ENCODE measurements at regions not wholly inside any gene's neighbourhood (a gene's known extent, or its start where the extent isn't known, plus 50 kb on each side); places are given as distances from the start of the nearest gene placed in this dataset.

DNA sequence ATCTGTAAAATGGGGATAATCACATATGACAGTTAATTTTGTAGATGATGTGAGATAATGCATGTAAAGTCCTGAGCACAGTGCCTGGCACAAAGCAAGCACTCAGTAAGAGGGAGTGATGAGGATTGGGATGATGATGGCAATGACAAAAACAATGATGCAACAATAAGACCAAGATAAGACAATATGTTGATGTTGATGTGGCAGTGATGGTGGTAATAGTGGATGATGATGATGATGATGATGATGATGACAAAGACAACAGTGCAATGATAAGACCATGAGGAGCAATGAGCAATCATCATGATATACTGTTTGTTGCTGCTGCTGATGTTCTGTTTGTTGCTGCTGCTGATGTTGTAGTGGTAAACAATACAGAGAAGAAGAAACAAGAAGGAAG is 344.1 kb downstream of the NPIPA8 start:
- TF ChIP-seq, protein P1, sequence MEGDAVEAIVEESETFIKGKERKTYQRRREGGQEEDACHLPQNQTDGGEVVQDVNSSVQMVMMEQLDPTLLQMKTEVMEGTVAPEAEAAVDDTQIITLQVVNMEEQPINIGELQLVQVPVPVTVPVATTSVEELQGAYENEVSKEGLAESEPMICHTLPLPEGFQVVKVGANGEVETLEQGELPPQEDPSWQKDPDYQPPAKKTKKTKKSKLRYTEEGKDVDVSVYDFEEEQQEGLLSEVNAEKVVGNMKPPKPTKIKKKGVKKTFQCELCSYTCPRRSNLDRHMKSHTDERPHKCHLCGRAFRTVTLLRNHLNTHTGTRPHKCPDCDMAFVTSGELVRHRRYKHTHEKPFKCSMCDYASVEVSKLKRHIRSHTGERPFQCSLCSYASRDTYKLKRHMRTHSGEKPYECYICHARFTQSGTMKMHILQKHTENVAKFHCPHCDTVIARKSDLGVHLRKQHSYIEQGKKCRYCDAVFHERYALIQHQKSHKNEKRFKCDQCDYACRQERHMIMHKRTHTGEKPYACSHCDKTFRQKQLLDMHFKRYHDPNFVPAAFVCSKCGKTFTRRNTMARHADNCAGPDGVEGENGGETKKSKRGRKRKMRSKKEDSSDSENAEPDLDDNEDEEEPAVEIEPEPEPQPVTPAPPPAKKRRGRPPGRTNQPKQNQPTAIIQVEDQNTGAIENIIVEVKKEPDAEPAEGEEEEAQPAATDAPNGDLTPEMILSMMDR (IDR thresholded peaks at IDR 0.05), result no peak
- TF ChIP-seq EZH2 (IDR thresholded peaks at IDR 0.05; ENCODE audit: borderline replicate concordance, insufficient read depth, low read depth, low read length, poor library complexity, severe bottlenecking), result no peak

Data from B cell (primary cell).